ENCODE measurements at regions not wholly inside any gene's neighbourhood (a gene's known extent, or its start where the extent isn't known, plus 50 kb on each side); places are given as distances from the start of the nearest gene placed in this dataset.

DNA sequence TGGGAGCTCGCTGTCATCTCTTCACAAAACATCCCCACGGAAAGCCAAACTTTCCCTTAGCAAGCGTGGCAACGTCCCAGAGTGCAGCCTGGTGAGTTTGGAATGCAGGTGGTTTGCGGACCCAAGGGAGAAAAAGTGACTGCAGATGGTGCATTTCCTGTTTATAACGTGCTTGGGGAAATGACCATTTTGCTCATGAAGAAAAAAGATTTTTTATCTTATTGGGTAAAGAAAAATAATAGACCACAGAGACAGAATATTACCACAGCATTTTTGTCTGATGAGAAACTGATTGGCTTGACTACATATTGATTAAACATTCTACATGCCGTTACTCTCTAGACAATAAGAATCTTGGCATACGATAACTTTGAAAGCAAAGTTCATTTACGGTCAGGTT lies 136.5 kb downstream of the COPS8 start:
- Histone ChIP-seq H3K27ac (peak overlapping the region; percentile 92), H3K27me3 (replicated peaks) (no peaks in the 10 kb centered on the region), H3K4me1 (replicated peaks) (peaks cover 75% of the 10 kb centered on the region), H3K9me3 (replicated peaks) (no peaks in the 10 kb centered on the region), H3K36me3 (no peaks in the 10 kb centered on the region), H3K4me3 (no peak overlapping the region)
- peak; percentile 86 to 92 for DNase-seq (ENCODE audit: low read depth in 1 of 2, low spot score in 2 of 2)

DNA sequence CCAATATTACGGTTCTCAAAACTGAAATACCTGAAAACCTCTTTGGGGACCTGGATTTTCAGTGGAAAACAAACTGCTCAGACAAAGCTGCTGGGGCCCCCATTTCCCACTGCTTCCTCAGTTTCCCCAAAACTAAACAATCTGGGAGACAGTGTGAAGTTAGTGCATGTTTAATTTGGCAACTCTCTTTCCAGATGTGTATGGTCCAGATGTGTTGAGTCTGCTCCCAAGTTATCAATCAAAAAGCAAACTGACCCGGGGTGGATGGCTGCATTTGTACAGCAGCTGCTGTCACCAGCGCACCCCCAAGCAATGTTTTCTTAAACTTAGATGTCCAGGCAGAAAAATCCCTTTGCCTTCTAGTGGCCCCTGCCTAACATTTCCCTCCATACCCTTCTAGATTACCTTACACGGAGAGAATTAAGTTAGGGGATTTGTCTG lies 136.9 kb downstream of the COPS8 start:
- Histone ChIP-seq H3K36me3 (no peaks in the 10 kb centered on the region), H3K27ac (peak overlapping the region; percentile 92), H3K27me3 (replicated peaks) (no peaks in the 10 kb centered on the region), H3K4me3 (no peak overlapping the region), H3K4me1 (replicated peaks) (peaks cover 75% of the 10 kb centered on the region), H3K9me3 (replicated peaks) (no peaks in the 10 kb centered on the region)
- DNase-seq (ENCODE audit: low read depth in 1 of 2, low spot score in 2 of 2) = no peak

- Histone ChIP-seq H3K4me3 (no peak overlapping the region), H3K4me1 (replicated peaks) (peaks cover 75% of the 10 kb centered on the region), H3K27ac (peak overlapping the region; percentile 92), H3K27me3 (replicated peaks) (no peaks in the 10 kb centered on the region), H3K36me3 (no peaks in the 10 kb centered on the region), H3K9me3 (replicated peaks) (no peaks in the 10 kb centered on the region)
- DNase-seq (ENCODE audit: low read depth in 1 of 2, low spot score in 2 of 2) = peak; percentile 94 to 95
Observed at GRCh38 chr2:237223201-237223861, 137.6 kb downstream of the COPS8 start.

DNA sequence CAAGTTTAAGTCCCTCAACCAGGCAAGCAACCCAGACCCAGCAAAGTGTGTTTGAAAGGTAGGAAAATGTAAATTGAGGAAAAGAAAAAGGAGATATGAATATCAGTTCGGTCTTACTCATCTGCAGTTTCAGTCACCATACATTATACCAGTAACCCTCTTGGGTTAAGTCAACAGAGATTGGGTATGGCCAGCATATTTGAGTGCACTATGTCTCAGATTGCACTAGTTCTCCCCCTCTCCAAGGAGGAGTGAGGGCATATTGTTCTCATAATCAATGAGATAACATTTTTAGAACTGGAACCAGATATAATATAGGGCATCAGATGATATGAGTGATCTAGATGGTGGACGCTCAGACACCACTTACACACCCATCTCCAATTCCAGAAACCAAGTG lies 141.5 kb downstream of the COPS8 start:
- Histone ChIP-seq H3K4me3 (no peak overlapping the region), H3K36me3 (no peaks in the 10 kb centered on the region), H3K27me3 (replicated peaks) (no peaks in the 10 kb centered on the region), H3K4me1 (replicated peaks) (peaks cover 46% of the 10 kb centered on the region), H3K9me3 (replicated peaks) (no peaks in the 10 kb centered on the region), H3K27ac (peak overlapping the region; percentile 20)
- DNase-seq (ENCODE audit: low read depth in 1 of 2, low spot score in 2 of 2) = no peak

DNA sequence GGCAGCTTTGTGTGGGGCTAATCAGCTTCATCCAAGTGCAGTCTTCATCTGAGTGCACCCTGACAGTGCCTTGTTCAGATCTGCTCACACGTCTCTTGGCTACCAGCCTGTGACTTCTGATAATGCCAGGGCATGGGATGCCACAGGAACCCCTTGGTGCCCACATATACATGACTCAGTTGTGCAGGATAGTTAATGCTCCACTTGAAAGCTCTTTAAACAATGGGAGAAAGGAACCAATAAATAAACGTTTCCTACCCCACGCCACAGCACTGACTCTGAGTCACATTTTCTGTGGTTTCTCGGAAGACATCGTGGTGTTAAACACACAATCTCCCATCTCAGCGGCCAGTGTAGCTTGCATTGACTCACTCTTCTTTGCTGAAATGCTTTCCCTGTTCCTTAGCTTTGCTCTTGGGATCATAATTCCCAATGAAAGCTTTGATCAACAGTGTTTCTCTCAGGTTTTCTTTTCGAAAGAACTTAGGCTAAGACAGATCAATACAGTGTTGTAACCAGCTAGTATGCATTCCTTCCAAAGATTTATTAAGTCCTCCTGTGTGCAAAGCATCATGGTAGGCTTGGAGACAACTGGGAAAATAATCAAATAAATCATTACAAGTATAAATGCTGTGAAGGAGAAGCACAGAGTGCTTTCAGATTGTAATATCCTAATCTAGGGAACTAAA lies 142.0 kb downstream of the COPS8 start:
- Histone ChIP-seq H3K4me1 (replicated peaks) (peaks cover 40% of the 10 kb centered on the region), H3K4me3 (no peak overlapping the region), H3K9me3 (replicated peaks) (no peaks in the 10 kb centered on the region), H3K36me3 (no peaks in the 10 kb centered on the region), H3K27me3 (replicated peaks) (no peaks in the 10 kb centered on the region), H3K27ac (peak overlapping the region; percentile 45)
- DNase-seq (ENCODE audit: low read depth in 1 of 2, low spot score in 2 of 2) = peak; percentile 88 to 93

GRCh38 chr2:237228281-237228625 lies 142.6 kb downstream of the COPS8 start:
- H3K9me3 ChIP-seq (replicated peaks) = no peaks in the 10 kb centered on the region
- no peaks in the 10 kb centered on the region for H3K36me3 ChIP-seq
- no peaks in the 10 kb centered on the region for H3K27me3 ChIP-seq (replicated peaks)
- DNase-seq (ENCODE audit: low read depth in 1 of 2, low spot score in 2 of 2) = no peak
- peak overlapping the region; percentile 45 for H3K27ac ChIP-seq
- H3K4me3 ChIP-seq = no peak overlapping the region
- peaks cover 35% of the 10 kb centered on the region for H3K4me1 ChIP-seq (replicated peaks)

DNA sequence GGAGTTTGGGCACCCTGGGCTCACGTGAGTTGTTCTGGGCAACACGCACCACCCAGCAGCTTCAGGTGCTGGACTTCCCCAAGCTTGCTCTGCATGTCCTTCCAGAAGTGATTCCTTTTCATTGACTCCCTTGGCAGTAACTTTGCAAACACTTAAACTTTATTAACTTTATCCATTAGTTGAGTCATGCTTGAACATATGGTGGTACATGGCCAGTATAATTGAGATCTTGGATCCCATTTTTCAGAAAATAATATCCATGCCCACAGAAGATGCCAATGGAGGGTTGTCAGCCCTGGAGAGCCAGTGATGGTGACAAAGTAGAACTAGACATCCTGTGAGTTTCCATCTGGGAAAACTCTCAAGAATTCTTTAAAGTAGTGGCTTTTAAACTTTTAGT lies 144.2 kb downstream of the COPS8 start:
- peaks cover 25% of the 10 kb centered on the region for H3K4me1 ChIP-seq (replicated peaks)
- H3K36me3 ChIP-seq = no peaks in the 10 kb centered on the region
- no peaks in the 10 kb centered on the region for H3K9me3 ChIP-seq (replicated peaks)
- H3K27ac ChIP-seq = no peak overlapping the region
- no peak for DNase-seq (ENCODE audit: low read depth in 1 of 2, low spot score in 2 of 2)
- no peak overlapping the region for H3K4me3 ChIP-seq
- H3K27me3 ChIP-seq (replicated peaks) = no peaks in the 10 kb centered on the region

GRCh38 chr2:237230355-237230754 lies 144.7 kb downstream of the COPS8 start:
- Histone ChIP-seq H3K4me3 (no peak overlapping the region), H3K4me1 (replicated peaks) (peaks cover 29% of the 10 kb centered on the region), H3K27ac (no peak overlapping the region), H3K36me3 (no peaks in the 10 kb centered on the region), H3K9me3 (replicated peaks) (no peaks in the 10 kb centered on the region), H3K27me3 (replicated peaks) (no peaks in the 10 kb centered on the region)
- DNase-seq (ENCODE audit: low read depth in 1 of 2, low spot score in 2 of 2) = no peak

DNA sequence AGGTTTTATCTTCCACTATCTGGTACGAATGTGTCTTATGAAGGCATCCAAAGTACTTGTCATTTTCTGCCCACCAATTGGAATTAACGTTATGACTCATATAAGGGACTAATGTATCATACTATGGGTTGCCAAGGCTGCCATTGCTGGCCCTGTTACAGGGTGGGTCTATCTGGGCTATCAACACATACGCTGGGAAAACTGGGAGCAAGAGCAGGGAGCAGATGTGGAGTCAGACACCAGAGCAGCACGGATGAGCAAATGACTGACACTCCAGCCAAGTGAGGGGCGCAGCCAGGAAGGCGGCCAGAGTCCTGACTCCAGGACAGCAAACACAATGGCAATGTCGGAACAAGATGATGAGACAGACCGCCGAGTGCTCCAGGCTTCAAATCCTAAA lies 145.9 kb downstream of the COPS8 start:
- H3K4me1 ChIP-seq (replicated peaks) = peaks cover 41% of the 10 kb centered on the region
- no peak overlapping the region for H3K27ac ChIP-seq

DNA sequence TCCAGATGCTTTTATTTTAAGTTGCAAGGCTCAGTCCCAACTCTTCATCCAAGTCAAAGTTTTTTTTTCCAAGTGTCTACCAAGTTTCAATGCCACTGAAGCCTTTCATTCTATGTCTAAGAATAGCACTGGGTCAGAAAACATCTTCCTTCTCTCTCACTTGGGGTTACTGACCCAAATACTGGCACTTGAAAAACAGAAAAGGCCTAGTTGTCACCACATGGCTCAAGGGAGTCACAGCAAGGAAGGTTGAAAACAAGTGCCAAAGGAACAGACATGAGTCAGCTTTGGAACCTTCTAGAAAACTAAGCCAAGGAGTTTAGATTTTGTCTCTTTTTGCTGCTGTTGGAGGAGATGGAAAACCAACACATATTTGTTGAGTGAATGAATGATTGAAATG lies 146.5 kb downstream of the COPS8 start:
- DNase-seq (ENCODE audit: low read depth in 1 of 2, low spot score in 2 of 2) = no peak
- H3K27ac ChIP-seq = no peak overlapping the region
- H3K4me1 ChIP-seq (replicated peaks) = peaks cover 37% of the 10 kb centered on the region
- H3K9me3 ChIP-seq (replicated peaks) = no peaks in the 10 kb centered on the region
- no peaks in the 10 kb centered on the region for H3K36me3 ChIP-seq
- H3K4me3 ChIP-seq = no peak overlapping the region
- no peaks in the 10 kb centered on the region for H3K27me3 ChIP-seq (replicated peaks)

More for the DNA sequence above, 145.9 kb downstream of the COPS8 start:
- Histone ChIP-seq H3K9me3 (replicated peaks) (no peaks in the 10 kb centered on the region), H3K27me3 (replicated peaks) (no peaks in the 10 kb centered on the region), H3K4me3 (no peak overlapping the region), H3K36me3 (no peaks in the 10 kb centered on the region)
- no peak for DNase-seq (ENCODE audit: low read depth in 1 of 2, low spot score in 2 of 2)

DNA sequence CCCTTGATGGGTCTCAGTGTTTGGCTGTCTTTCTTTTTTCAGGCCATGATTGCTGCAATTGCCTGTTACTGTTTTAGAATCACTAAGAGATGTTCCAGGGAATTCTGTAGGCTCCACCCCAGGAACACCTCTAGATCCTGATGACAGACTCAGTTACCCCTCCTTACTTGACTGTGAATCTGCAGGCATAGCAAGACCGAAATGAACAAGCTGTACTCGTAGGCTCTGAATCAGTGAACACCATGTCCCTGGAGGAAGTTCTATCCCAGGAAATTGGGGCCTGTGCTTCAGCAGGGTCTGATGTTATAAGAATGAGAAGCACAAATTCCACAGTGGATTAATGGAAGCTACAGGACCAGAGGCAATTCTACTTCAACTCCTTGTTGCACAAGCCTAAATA lies 148.6 kb downstream of the COPS8 start:
- Histone ChIP-seq H3K36me3 (no peaks in the 10 kb centered on the region), H3K4me1 (replicated peaks) (peaks cover 21% of the 10 kb centered on the region), H3K4me3 (no peak overlapping the region), H3K9me3 (replicated peaks) (no peaks in the 10 kb centered on the region), H3K27me3 (replicated peaks) (no peaks in the 10 kb centered on the region), H3K27ac (no peak overlapping the region)
- DNase-seq (ENCODE audit: low read depth in 1 of 2, low spot score in 2 of 2) = no peak

DNA sequence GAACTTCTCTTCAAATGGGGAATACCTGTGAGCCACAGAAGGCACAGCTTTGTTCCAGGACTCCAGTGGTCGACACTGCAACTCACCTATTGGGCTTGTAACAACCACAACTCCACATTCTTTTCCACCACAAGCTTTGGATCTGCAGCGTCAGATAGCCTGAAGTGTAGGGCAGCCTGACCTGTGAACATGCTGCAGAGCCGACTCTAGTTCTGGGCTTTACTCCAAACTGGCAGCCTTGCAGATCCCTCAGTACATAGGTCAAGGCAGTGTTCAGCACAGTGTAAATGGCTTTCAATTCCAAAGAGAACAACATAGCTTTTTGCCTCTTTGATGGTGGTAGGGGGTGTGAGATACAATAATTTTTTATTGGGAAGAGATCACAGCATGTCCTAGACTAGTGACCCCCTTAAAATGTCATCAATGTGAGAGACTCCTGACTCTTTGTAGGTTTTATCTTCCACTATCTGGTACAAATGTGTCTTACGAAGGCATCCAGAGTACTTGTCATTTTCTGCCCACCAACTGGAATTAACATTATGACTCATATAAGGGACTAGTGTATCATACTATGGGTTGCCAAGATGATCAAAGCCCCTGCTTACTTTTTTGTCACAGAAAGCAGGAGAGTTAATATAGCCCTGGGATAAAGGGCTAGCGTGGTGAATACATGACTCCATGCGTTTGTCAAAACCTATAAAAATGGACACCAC lies 149.8 kb downstream of the COPS8 start:
- peak in 1 of 2 experiments; percentile 59 for DNase-seq (ENCODE audit: low read depth in 1 of 2, low spot score in 2 of 2)
- no peak overlapping the region for H3K4me3 ChIP-seq
- H3K36me3 ChIP-seq = no peaks in the 10 kb centered on the region
- no peaks in the 10 kb centered on the region for H3K9me3 ChIP-seq (replicated peaks)
- no peaks in the 10 kb centered on the region for H3K27me3 ChIP-seq (replicated peaks)
- H3K4me1 ChIP-seq (replicated peaks) = peaks cover 21% of the 10 kb centered on the region
- peak overlapping the region; percentile 46 for H3K27ac ChIP-seq

- H3K4me3 ChIP-seq = no peak overlapping the region
- no peaks in the 10 kb centered on the region for H3K27me3 ChIP-seq (replicated peaks)
- H3K9me3 ChIP-seq (replicated peaks) = peaks cover under 1% of the 10 kb centered on the region
- DNase-seq (ENCODE audit: low read depth in 1 of 2, low spot score in 2 of 2) = no peak
- no peaks in the 10 kb centered on the region for H3K36me3 ChIP-seq
- peak overlapping the region; percentile 46 for H3K27ac ChIP-seq
- peaks cover 21% of the 10 kb centered on the region for H3K4me1 ChIP-seq (replicated peaks)
Observed at GRCh38 chr2:237236188-237236587, 150.5 kb downstream of the COPS8 start.

- Histone ChIP-seq H3K36me3 (no peaks in the 10 kb centered on the region), H3K9me3 (replicated peaks) (peaks cover 10% of the 10 kb centered on the region), H3K4me1 (replicated peaks) (peaks cover 21% of the 10 kb centered on the region), H3K4me3 (no peak overlapping the region), H3K27me3 (replicated peaks) (no peaks in the 10 kb centered on the region), H3K27ac (no peak overlapping the region)
- no peak for DNase-seq (ENCODE audit: low read depth in 1 of 2, low spot score in 2 of 2)
Observed at GRCh38 chr2:237238249-237238648, 152.6 kb downstream of the COPS8 start.

Measured in SJSA1 (cell line).